GM10266 (cell line): ENCODE measurements at regions not wholly inside any gene's neighbourhood (a gene's known extent, or its start where the extent isn't known, plus 50 kb on each side); places are given as distances from the start of the nearest gene placed in this dataset.

Source experiments
- DNase-seq: peaks from one replicate; pipeline ENCODE4 v3.0.0; 2012; ENCODE audit errors: extremely low spot score
- CTCF ChIP-seq: IDR thresholded peaks from 2 replicates; pipeline ENCODE4 v1.5.1; 2012; ENCODE audit warnings: mild to moderate bottlenecking, low read depth; ENCODE audit not compliant: control insufficient read depth, insufficient read depth; ENCODE audit errors: missing control alignments

DNA sequence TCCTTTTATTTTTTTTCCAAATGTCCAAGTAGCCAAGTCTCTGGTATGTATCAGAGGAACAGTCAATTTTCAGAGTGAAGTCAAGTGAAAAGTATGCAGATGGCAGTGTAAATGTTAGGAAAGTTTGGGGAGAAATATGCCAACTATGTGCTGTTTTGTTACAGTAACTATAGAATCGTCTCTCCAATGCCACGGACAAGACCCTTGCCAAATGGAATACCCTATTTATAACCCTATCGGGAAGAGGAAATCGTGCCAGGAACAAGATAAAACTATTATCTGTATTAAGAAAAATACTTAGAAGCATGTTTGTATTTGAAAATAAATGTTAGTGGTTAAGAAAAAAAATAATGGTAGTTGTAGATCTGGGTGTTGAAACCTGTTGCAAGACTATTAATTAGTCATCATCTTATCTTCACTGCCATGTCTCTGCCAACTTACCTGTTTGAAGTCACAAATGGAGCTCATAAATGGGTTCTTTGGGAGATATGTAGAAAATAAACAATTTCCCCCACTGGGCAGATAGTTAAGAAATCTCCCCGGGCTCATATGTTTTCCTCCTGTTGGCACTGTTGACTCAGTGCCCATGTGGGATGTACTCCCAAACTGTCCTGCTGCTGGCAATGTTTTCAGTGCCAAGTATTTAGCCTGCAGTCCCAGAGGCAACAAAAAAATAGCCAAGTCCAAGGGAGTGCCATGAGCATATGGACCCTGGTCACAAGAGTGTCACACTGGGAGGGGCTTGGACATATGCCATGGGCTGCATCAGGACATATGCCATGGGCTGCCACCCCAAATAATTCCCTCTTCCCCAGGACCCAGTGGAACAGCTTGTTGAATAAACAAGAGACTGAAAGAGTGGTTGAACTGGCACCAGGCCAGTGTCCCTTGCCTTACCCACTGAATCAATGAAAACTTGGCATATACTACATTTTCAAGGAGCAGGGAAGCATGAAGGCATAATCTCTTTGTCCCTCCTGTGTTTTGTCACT, 366.9 kb downstream of the OSR1 start:
- TF ChIP-seq CTCF = no peak
- no peak for DNase-seq

- no peak for TF ChIP-seq CTCF
- DNase-seq = no peak
Observed at GRCh38 chr2:18988631-18989232, 369.7 kb downstream of the OSR1 start.

DNA sequence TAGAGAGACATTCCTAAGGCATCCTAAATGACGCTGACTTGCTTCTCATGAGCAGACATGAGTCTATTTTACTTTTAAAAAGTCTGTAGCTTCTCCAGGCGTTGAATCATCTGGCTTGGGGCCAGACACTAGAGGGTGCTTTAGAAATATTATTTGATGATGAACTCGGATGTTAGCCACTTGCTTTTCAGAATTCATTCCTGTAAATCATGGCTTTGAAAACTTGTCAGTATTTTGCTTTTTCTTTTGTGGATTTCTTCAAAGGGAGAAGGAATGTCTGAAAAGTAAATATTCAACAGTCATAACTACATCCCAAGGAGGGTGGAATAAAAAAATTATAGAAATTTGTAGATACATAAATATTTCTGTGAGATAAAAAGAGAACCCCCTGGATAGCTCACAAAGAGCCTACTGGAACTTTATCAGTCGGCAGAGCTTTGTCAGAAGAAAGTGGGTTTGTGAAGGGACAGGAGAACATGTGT, 370.8 kb downstream of the OSR1 start:
- TF ChIP-seq CTCF = no peak
- DNase-seq = no peak

GRCh38 chr2:18987016-18987415, 371.4 kb downstream of the OSR1 start:
- no peak for DNase-seq
- no peak for TF ChIP-seq CTCF

- no peak for DNase-seq
- no peak for TF ChIP-seq CTCF
Observed at GRCh38 chr2:18986046-18986445, 372.4 kb downstream of the OSR1 start.

GRCh38 chr2:18980786-18981430, 377.5 kb downstream of the OSR1 start:
- no peak for TF ChIP-seq CTCF
- no peak for DNase-seq
